CD4-positive, alpha-beta T cell treated with Interferon alpha-2 for 1 hour (primary cell): ENCODE measurements at regions not wholly inside any gene's neighbourhood (a gene's known extent, or its start where the extent isn't known, plus 50 kb on each side); places are given as distances from the start of the nearest gene placed in this dataset.

Experiments used
- DNase-seq, 2 donors: peaks; one replicate each; pipeline ENCODE4 v3.0.0-alpha.2; 2020 to 2022

DNA sequence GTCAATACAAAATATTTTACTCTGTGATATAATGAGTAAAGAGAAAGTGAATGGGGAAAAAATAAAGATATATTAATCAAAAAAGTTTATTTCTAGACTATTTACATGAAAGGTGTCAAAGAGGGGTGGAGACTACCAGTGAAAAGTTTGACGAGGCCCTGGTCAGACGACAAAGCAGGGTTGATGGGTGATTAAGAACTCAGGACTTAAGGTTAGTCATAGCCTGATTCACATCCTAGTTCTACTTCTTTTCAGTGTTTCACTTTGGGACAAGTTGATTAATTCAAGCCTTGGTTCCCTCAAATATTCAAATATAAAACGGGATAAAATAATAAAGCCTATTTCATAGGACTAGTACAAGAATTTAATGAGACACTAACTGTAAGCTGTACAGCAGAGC lies 178.2 kb upstream of the HS3ST5 start:
- DNase-seq: no peak

DNA sequence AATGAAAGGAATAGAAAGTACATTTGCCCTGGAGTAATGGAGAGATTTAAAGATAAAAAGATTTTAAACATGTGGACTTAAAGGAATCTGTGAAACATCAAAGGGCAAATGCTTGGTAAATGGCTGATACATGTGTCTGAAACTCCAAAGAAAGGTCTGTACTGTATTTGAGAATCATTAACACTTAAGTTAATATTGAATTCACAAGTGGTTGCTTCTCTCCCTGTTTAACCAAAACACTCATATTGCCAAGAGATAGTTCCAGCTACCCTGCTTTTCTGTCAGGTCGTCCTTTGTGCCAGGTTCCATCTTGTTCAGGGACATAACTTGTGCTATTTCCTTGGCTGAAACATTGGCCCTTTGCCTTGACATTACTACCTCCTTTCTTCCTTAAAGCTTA lies 171.3 kb upstream of the HS3ST5 start:
- no peak for DNase-seq

DNA sequence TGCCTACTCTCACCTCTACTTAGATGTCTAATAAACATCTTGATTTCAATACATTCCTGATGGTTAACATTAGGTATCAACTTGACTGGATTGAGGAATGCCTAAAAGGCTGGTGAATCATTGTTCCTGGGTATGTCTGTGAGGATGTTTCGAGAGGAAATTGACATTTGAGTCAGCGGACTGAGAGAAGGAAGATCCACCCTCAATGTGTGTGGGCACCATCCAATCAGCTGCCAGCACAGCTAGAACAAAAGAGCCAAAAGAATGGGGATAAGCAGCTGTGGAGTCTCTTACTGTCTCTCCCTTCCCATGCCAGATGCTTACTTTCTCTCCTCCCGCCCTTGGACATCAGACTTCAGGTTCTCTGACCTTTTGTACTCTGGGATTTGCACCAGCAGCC lies 128.6 kb upstream of the HS3ST5 start:
- DNase-seq: no peak

DNA sequence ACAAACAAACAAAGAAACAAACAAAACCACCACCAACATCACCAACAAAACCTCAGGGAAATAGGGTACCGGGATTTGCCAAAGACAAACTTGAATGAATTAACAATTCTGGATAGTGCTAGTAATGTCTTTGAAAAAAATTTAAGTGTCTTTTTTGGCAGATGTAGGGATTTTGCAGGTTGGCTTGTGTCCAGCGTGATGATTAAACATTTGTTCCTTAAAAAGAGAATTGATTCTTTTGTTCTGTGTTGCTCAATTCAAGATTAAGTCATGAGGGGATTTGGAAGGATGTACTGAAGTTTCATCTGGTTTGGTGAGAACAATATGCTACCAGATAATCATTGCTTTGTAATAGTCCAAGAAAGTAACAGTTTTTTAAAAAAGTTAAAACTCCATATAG lies 125.1 kb upstream of the HS3ST5 start:
- DNase-seq: no peak

DNA sequence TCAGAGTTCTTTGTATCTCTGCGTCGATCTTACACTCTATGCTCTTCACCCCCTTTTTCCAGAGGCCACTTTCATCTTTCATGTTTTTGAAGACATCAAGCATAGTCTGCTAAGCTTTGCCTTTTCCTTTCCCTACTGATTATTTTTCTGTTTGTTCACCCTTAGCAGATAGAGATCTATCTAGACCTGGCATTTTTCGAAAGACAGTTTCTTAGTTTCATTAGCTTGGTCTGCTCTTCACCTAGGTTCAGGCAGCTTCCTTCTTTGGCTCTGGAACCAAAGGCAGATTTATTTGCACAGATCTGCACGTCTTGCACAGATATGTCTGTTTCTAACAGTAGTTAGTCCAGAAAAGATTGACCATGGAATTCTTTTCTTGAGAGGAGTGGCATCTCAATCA lies 122.7 kb upstream of the HS3ST5 start:
- no peak for DNase-seq

DNA sequence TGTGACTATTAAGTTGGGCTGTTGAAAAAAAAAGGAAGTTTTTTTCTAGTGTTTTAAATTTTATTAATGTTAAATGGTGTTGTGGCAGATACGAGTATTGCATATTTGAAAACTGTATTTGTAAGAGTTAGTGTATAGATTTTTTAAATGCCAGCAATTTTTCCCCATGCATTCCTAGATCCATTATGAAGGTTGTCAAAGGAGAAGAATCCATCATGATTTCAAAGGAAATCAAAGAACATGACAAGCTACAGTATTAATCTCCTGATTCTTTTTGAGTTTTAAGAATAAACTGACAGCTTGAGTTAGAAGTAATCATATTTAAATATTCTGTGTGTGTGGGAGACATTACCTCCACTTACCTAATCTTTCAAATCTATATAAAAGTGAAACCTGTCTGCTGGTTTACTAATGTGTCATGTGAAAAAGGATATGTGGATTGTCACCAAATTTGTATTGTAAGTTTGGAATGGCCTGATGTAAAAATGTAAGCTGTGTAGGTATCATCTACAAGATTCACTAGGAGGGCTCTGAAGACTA lies 111.0 kb upstream of the HS3ST5 start:
- DNase-seq: no peak

DNA sequence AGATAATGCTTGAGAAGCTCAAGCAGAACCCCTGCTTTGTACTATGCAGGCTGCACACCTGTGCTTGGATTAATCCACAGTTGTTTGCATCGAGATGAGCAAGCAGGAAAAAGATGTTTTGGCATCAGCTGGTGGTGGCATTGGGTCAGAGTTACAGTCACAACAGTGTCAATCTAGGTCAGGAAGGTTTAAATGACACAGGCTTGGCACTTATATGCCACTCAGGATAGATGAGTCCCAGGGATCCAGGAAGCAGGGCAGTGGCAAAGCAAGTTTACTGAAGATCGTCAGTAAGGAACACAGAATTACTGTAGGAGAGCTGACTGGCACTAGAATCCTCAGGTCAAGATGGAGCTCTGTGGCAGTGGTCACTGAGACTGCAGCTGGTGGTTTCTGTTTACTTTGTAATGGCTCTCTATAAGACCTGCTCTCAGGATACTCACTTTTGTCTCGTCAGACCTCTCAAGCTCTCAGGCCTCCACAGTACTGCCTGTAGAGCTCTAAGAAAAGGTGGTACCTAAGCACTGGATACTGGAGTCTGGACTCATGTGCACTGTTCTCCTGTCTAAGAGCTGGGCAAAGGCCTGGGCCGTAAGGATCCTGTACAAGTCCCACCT lies 110.1 kb upstream of the HS3ST5 start:
- DNase-seq: no peak

DNA sequence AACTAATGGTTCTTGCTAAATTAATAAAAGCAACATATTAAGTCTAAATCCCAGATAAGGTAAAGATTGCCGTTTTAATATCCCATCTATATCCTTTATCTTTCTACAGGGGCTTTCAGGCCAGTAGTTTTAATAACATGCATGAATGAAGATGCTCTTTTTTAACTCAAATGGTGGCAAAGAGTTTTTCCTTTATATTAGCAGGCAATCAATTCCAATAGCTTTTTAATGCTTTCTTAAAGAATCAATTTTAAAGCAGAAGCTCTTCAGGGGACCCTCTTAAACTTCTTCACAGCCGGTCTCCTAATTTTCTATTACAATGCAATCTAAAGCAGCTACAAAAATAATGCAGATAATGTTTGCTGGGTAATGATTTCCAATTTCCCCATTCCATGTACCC lies 107.8 kb upstream of the HS3ST5 start:
- DNase-seq: no peak

DNA sequence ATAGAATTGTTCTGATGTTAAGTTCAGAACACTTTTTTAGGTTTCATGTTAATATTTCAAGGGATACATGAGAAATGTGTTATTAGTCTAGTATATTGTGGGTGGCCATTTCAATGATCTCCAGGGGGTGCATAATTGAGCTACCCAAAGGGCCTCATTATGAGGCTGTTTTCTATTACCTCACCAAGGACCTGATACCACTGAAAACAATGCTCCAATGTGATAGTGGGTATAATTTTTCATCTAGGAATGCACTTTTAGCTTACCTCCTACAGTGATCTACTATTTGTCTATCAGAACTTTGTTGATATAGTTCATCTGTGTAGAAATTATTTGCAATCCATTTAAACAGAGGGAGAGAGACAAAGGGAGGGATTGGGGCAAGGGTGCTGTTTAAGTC lies 106.8 kb upstream of the HS3ST5 start:
- DNase-seq: no peak

DNA sequence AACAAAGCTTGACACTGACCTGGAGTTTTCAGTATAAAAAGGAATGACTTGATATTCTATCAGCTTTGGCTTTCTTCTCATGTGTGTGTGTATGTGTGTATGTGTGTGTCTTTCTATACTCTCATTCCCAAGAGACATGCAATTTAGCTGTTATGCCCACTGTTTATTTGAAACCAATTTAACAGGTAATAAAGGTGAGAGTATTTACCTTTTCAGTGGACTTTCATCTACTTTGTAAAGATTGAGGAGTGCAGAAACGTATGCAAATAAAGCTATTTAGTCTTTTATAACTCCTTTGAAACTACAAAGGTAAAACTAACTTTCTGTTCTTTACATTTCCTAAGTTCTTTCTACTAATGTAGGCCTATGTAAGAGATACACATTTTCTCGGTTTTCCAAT lies 103.5 kb upstream of the HS3ST5 start:
- no peak for DNase-seq

DNA sequence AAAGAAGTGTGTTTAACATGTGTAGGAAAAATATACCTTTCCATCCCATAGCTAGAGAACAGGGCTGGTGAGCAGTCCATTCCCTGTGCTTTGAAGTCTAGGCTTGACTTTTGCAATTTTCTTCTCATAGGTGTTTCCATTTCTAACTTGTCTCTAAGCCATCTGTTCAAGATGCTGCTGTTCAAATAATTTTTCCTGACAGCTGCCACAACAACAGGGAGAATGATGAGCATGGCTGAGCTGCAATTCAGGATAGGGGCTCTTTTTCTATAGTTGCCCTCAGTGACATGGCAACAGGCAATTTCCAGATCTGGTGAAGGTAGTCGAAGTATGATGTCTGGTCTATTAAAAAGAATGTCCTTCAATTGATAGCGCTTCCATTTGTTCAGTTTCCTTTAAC lies 103.0 kb upstream of the HS3ST5 start:
- DNase-seq: no peak

DNA sequence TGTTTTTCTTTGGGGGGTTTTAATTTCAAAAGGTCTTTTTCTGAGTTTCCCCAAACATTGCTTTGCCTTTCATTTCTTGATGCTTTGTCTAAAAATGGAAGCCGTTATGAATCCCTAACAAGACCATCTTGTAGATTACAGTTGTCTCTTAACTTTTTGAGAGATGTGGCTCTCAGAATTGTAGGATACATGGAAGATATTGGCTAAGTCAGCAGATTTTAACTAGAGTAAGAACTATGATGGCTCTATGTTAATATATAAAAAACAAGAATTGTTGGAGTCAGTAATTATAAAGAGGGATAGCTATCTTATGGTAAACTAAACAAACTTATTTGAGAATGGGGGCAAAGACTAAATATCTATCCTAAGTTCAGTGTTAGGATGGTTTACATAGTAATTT lies 96.6 kb upstream of the HS3ST5 start:
- DNase-seq: no peak

DNA sequence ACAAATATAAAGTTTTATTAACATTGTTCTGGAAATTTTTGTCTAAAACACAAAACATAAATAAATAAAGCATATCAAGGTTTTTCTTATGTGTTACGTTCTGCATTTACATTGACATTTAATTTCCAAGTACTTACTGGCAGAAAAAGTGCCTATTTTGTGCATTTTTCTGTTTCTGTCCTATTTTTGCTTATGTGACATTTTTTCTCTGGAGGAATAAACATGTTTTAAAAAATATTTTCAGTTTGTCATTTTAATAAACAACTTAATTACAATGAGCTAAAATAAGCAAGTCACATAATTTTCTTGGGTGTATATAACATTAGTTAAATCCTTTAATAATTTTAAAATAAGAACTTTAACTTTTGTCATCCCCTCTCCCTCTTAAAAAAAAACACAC lies 94.4 kb upstream of the HS3ST5 start:
- DNase-seq: no peak

DNA sequence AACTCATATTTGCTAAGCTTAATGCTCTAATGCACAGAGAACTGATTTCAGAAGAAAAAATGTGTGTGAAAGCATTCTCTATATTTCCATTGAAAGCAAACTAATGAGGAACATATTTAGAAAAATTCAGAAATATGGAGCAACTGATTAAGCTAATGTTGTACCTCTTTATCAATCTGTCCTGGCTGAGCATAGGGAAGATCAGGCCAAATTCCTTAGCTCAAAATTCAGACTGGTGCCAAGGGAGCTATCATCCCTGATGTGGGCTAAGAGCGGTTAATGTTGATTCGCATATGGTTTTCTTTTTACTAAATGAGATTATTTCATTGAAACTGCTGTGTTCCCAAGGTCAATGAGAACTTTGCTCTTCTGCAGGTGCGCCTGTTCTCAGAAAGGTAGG lies 93.9 kb upstream of the HS3ST5 start:
- no peak for DNase-seq

DNA sequence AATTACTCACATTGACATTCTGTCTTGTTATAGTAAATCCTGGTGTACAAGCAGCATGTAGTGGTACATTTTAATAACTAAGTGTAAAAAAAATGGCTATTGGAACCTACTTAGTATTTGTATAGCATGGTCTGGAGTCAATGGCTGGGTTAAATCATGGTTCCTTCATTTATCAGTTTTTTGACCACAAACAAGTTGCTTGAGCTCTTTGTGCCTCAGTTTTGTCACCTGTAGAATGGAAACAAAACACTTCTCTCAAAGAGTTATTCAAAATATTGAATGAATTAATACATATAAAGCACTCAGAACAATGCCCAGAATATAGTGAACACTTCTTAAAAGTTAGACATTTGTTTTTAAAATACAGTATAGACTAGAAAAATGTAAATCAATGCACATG lies 93.2 kb upstream of the HS3ST5 start:
- DNase-seq: no peak

DNA sequence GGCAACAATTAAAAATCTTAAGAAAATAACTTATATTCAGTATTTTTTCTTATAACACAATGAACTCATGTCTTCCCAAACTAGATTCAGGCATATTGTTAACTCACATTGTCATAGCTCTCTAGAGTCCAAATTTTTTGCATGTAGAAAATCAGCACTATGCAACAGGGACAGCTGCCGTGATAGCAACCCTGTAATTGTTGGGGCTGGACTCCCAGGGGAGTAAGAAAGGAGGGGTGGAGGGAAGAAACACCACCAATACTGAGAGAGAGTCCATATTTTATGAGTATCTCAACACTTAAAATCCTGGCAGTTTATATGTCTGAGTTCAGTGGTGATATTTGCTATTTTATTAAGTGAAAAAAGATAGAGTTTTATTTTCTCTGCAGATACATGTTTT lies 89.6 kb upstream of the HS3ST5 start:
- no peak for DNase-seq

DNA sequence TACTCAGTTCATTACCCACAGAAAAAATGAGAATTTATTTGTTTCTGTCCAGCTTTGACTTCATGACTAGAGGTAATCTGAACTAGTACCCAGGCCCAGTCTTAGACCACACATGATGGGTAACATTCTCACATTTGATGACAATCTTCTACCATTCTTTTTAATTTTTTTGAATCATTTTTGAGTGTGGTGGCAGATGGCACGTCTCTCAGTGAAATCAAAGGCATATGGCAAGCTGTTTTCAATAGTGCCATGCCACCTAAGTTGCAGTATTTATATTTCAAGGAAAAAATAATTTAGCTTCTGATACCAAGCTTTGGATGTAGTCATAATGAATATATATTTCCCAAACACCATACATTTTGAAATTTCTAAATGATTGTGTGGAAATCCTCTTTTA lies 88.8 kb upstream of the HS3ST5 start:
- no peak for DNase-seq

DNA sequence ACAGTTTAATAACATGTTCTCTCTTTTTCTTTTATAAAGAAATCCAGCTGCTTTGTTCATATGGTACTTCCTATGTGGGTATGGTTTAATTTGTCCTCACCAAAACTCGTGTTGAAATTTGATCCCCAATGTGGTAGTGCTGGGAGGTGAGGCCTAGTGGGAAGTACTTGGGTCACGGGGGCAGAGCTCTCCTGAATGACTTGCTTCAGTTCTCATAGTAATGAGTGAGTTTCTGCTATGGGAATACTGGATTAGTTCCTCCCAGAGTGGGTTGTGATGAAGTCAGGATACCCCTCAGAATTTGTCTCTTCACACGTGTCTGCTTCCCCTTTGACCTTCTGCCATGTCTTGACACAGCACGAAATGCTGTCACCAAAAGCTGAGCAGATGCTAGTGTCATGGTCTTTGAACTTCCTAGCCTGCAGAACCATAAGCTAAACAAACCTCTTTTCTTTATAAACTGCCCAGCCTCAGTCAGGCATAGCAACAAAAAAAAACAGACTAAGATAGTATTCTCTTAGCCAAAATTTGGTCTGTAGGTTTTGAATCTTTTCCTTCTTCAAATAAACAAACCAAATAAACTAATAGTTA lies 87.8 kb upstream of the HS3ST5 start:
- no peak for DNase-seq

DNA sequence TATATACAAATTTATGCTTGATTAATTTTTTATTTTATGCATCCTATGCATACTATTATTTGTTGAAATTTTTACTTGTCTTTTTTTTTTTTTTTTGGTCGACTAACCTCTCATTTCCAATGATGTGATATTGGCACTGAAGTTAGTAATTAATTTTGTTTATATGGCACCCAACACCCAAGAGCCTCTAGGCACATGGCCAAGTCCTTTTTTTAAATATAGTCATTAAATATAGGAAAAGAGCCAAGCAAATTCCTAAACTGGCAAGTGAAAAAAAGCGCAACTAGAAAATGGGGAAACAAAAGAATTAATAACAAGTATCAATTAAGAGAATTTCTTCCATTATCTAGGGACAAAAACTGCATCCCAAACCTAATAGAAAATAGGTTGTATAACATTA lies 85.5 kb upstream of the HS3ST5 start:
- no peak for DNase-seq

DNA sequence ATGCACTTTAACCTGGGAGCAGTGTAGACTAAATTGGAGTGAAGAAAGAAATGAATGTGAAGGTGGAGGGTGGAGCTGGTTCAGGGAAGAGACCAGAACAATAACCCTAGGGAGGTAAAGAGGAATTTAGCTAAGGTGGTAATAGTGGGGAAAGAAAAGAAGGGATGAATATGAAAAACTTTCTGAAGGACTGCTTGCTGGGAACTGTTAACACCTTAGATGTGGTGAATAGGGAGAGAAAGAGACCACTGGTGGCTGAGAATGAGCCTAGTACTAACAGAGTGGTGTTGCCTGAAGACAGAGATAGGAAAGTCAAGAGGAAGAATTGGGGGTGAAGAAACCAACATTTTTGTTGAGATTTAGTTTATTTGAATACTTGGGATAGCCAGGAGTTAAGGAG lies 78.4 kb upstream of the HS3ST5 start:
- DNase-seq: no peak

DNA sequence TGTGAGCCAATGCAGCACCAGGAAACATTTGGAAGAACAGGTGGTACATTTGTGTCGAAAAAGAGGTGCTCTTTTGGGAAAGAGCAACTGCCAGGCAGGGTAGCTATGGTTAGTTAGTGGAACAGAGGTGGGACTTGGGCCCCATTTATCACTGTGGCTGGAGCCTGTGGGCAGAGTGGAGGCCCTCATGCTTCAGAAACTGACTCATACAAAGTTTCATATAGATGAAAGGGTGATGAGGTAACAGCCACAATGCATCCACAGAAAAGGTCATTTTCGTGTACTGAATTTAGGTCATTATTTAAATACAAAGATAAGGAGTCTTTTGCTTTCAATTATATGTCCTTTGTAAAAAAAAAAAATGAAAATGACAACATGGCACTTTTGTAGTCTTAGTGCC lies 76.4 kb upstream of the HS3ST5 start:
- no peak for DNase-seq

DNA sequence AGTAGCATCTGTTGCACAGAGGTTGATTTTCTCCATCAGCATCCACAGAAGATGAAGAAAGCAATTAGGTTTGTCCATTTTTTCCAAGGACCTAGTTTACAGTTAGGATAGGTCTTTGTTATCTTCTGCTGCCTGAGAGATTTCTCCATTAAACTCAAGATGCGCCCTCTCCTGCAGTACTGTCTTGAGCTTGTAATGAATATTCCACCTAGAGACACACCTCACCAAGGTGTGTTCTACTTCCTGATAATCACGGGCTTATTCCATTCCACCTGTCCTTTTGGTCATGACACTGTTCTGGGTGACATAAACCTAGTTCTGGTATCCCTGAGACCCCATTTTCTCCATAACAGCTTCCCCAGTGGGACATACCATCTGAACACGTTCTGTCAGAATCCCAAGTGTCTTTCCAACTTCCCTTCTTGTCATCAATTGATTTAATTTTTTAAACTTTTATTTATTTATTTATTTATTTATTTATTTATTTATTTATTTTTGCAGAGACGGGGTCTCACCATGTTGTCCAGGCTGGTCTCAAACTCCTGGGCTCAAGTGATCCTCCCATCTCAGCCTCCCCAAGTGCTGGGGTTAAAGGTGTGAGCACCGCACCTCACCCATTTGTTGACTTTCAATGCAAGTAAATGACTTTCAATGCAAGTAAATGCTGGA lies 75.6 kb upstream of the HS3ST5 start:
- no peak for DNase-seq

DNA sequence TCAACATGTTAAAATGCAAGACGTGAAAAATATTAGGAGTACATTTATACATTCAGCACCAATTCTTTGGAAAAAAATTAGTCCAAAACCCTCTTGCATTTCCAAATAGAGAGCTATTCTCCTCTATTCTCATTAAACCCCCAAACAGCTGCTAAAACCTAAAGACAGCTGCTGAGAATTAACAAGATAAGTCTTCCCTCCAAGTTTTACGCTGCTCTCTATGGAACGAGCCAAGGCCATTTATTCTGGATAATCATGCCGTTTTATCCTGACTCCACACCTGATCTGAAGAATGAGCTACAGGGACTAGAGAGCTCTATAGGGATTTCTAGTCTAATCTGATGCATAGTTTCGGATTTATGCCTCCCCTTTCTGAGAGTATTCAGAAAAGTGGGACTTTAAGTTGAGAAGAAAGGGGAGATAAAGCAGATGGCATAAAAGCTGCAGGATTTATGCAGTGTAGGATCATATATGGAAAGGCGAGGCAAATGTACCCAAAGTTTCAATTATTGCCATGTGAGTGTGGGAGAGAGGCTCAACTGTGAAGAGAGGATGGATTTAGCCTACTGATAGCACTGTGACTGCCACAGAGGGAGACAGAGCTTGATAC lies 64.7 kb upstream of the HS3ST5 start:
- DNase-seq: no peak

DNA sequence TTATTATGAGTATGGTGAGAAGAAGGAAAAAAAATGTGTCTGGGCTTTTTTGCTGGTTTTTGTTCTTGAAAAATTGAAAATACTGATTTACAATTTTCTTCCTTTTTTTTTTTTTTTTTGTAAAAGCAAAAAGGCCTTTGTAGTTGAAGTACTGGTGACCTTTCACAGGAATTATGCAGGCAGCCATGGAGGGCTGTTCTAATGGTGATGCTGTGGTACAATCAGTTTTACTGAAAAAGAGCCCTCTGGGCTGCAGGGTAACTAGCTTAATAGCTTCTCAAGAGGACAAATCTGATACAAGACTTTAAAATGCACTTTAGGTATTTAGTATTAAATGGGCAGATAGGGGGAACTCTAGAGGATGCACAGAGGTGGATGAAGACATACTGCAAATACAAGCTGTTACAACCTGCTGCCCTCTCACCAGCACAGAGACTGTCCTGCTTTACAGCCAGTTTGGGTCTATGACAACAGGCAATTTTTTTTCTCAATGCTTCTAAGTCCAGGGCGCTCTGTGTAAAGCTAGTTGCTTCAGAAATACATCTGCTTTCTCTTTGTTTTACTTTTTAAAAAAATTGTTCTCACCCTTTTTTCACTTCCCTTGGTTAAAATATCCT lies 61.6 kb upstream of the HS3ST5 start:
- no peak for DNase-seq
